ENCODE measurements at regions not wholly inside any gene's neighbourhood (a gene's known extent, or its start where the extent isn't known, plus 50 kb on each side); places are given as distances from the start of the nearest gene placed in this dataset.

GRCh38 chr11:121703201-121703600 lies 250.4 kb upstream of the SORL1-AS1 start:
- 0 out of 2 replicates have a peak, but pooled peaks cover 9% of the 10 kb centered on the region for H3K9me3 Mint-ChIP-seq
- no peak overlapping the region for H3K4me3 Mint-ChIP-seq
- ChIA-PET POLR2A (no interaction called here), CTCF (no interaction called here)
- no peak for ATAC-seq
- H3K4me1 Mint-ChIP-seq, result peaks cover 17% of the 10 kb centered on the region
- H3K36me3 Mint-ChIP-seq, result no peaks in the 10 kb centered on the region
- H3K27ac Mint-ChIP-seq, result no peak overlapping the region
- H3K27me3 Mint-ChIP-seq (ENCODE audit: low read depth), result peaks cover 3% of the 10 kb centered on the region; the same call in 1 of the 2 replicates
- no peak for DNase-seq (ENCODE audit: low spot score)
- TF ChIP-seq ERG (CRISPR knock-in tag; IDR thresholded peaks at IDR 0.05) (no peak), CREM (CRISPR knock-in tag; IDR thresholded peaks at IDR 0.05) (no peak), KAT7 (CRISPR knock-in tag; IDR thresholded peaks at IDR 0.05; ENCODE audit: borderline replicate concordance) (no peak), HMGA2 (CRISPR knock-in tag; IDR thresholded peaks at IDR 0.05) (no peak), ZBTB21 (CRISPR knock-in tag; IDR thresholded peaks at IDR 0.05; ENCODE audit: borderline replicate concordance) (no peak), TEAD1 (CRISPR knock-in tag; IDR thresholded peaks at IDR 0.05) (no peak), ZNF423 (CRISPR knock-in tag; IDR thresholded peaks at IDR 0.05) (no peak), ZNF532 (CRISPR knock-in tag; IDR thresholded peaks at IDR 0.05; ENCODE audit: borderline replicate concordance) (no peak), NR2C2 (CRISPR knock-in tag; IDR thresholded peaks at IDR 0.05) (no peak), GTF2I (CRISPR knock-in tag; conservative IDR thresholded peaks at IDR 0.05) (no peak), ZBTB43 (CRISPR knock-in tag; IDR thresholded peaks at IDR 0.05) (no peak), ZNF317 (CRISPR knock-in tag; IDR thresholded peaks at IDR 0.05; ENCODE audit: borderline replicate concordance, low read depth) (no peak), ZMAT4 (CRISPR knock-in tag; IDR thresholded peaks at IDR 0.05) (no peak), SOX15 (CRISPR knock-in tag; IDR thresholded peaks at IDR 0.05) (no peak), USF1 (CRISPR knock-in tag; IDR thresholded peaks at IDR 0.05) (no peak), JUN (CRISPR knock-in tag; IDR thresholded peaks at IDR 0.05) (no peak), GRHL2 (CRISPR knock-in tag; IDR thresholded peaks at IDR 0.05; ENCODE audit: insufficient replicate concordance, severe bottlenecking) (no peak), ZNF396 (CRISPR knock-in tag; IDR thresholded peaks at IDR 0.05; ENCODE audit: borderline replicate concordance) (no peak)

GRCh38 chr11:121700968-121701367 lies 248.2 kb upstream of the SORL1-AS1 start:
- no peak for TF ChIP-seq CBFB (CRISPR knock-in tag; IDR thresholded peaks at IDR 0.05; ENCODE audit: low read depth)
- CTCF ChIA-PET, result no interaction called here
- H3K9me3 Mint-ChIP-seq, result 0 out of 2 replicates have a peak, but pooled peaks cover 9% of the 10 kb centered on the region
- H3K4me3 Mint-ChIP-seq, result no peak overlapping the region
- peaks cover 3% of the 10 kb centered on the region; the same call in 1 of the 2 replicates for H3K27me3 Mint-ChIP-seq (ENCODE audit: low read depth)
- POLR2A ChIA-PET, result no interaction called here
- no peak for DNase-seq (ENCODE audit: low spot score)
- no peaks in the 10 kb centered on the region for H3K36me3 Mint-ChIP-seq
- H3K4me1 Mint-ChIP-seq, result peaks cover 28% of the 10 kb centered on the region
- no peak overlapping the region for H3K27ac Mint-ChIP-seq
- no peak for ATAC-seq
